ENCODE measurements at regions not wholly inside any gene's neighbourhood (a gene's known extent, or its start where the extent isn't known, plus 50 kb on each side); places are given as distances from the start of the nearest gene placed in this dataset.

GRCh38 chr5:116778651-116779280 is 204.1 kb upstream of the SEMA6A start:
- H3K4me3 ChIP-seq (ENCODE audit: low read length), result no peak overlapping the region
- H3K9me2 ChIP-seq (replicated peaks; ENCODE audit: control insufficient read depth, low read length), result no peaks in the 10 kb centered on the region
- no peaks in the 10 kb centered on the region for H3K79me2 ChIP-seq (ENCODE audit: control insufficient read depth, low read length)
- H3K4me2 ChIP-seq (ENCODE audit: low read length), result no peak overlapping the region
- H4K20me1 ChIP-seq (ENCODE audit: control insufficient read depth, insufficient read depth, low read depth, low read length), result no peaks in the 10 kb centered on the region
- H3K9me3 ChIP-seq (ENCODE audit: control insufficient read depth, insufficient read depth, low read length), result no peaks in the 10 kb centered on the region
- H3K36me3 ChIP-seq (ENCODE audit: control insufficient read depth, low read length), result no peaks in the 10 kb centered on the region
- H3K4me1 ChIP-seq (ENCODE audit: control insufficient read depth, low read length), result no peaks in the 10 kb centered on the region
- TF ChIP-seq CTCF (IDR thresholded peaks at IDR 0.05; ENCODE audit: low read depth, low read length, poor library complexity, severe bottlenecking), result no peak
- no peak for TF ChIP-seq EZH2phosphoT487 (IDR thresholded peaks at IDR 0.05; ENCODE audit: borderline replicate concordance, low read length)
- no peaks in the 10 kb centered on the region for H3K27me3 ChIP-seq (ENCODE audit: control insufficient read depth, low read length)
- no peak overlapping the region for H3K27ac ChIP-seq (ENCODE audit: low read depth, low read length)
- H3F3A ChIP-seq (ENCODE audit: control insufficient read depth, insufficient read depth), result no peaks in the 10 kb centered on the region

- Histone ChIP-seq H3K4me3 (ENCODE audit: low read length) (no peak overlapping the region), H3K9me2 (replicated peaks; ENCODE audit: control insufficient read depth, low read length) (no peaks in the 10 kb centered on the region), H3K79me2 (ENCODE audit: control insufficient read depth, low read length) (no peaks in the 10 kb centered on the region), H4K20me1 (ENCODE audit: control insufficient read depth, insufficient read depth, low read depth, low read length) (no peaks in the 10 kb centered on the region), H3K4me1 (ENCODE audit: control insufficient read depth, low read length) (no peaks in the 10 kb centered on the region), H3K36me3 (ENCODE audit: control insufficient read depth, low read length) (no peaks in the 10 kb centered on the region), H3K9me3 (ENCODE audit: control insufficient read depth, insufficient read depth, low read length) (no peaks in the 10 kb centered on the region), H3K27ac (ENCODE audit: low read depth, low read length) (no peak overlapping the region), H3K4me2 (ENCODE audit: low read length) (no peak overlapping the region), H3K27me3 (ENCODE audit: control insufficient read depth, low read length) (no peaks in the 10 kb centered on the region), H3F3A (ENCODE audit: control insufficient read depth, insufficient read depth) (no peaks in the 10 kb centered on the region)
- TF ChIP-seq EZH2phosphoT487 (IDR thresholded peaks at IDR 0.05; ENCODE audit: borderline replicate concordance, low read length) (no peak), CTCF (IDR thresholded peaks at IDR 0.05; ENCODE audit: low read depth, low read length, poor library complexity, severe bottlenecking) (no peak)
These were observed 203.4 kb upstream of the SEMA6A start for GRCh38 chr5:116778032-116778431.

GRCh38 chr5:116773926-116774325 is 199.3 kb upstream of the SEMA6A start:
- no peaks in the 10 kb centered on the region for H3K36me3 ChIP-seq (ENCODE audit: control insufficient read depth, low read length)
- no peaks in the 10 kb centered on the region for H3F3A ChIP-seq (ENCODE audit: control insufficient read depth, insufficient read depth)
- no peak overlapping the region for H3K4me2 ChIP-seq (ENCODE audit: low read length)
- H3K27ac ChIP-seq (ENCODE audit: low read depth, low read length), result no peak overlapping the region
- TF ChIP-seq EZH2phosphoT487 (IDR thresholded peaks at IDR 0.05; ENCODE audit: borderline replicate concordance, low read length) (no peak), CTCF (IDR thresholded peaks at IDR 0.05; ENCODE audit: low read depth, low read length, poor library complexity, severe bottlenecking) (no peak)
- no peaks in the 10 kb centered on the region for H3K4me1 ChIP-seq (ENCODE audit: control insufficient read depth, low read length)
- H3K9me3 ChIP-seq (ENCODE audit: control insufficient read depth, insufficient read depth, low read length), result no peaks in the 10 kb centered on the region
- H3K79me2 ChIP-seq (ENCODE audit: control insufficient read depth, low read length), result no peaks in the 10 kb centered on the region
- no peak overlapping the region for H3K4me3 ChIP-seq (ENCODE audit: low read length)
- no peaks in the 10 kb centered on the region for H3K9me2 ChIP-seq (replicated peaks; ENCODE audit: control insufficient read depth, low read length)
- H3K27me3 ChIP-seq (ENCODE audit: control insufficient read depth, low read length), result no peaks in the 10 kb centered on the region
- no peaks in the 10 kb centered on the region for H4K20me1 ChIP-seq (ENCODE audit: control insufficient read depth, insufficient read depth, low read depth, low read length)
